H9 (cell line): ENCODE measurements at regions not wholly inside any gene's neighbourhood (a gene's known extent, or its start where the extent isn't known, plus 50 kb on each side); places are given as distances from the start of the nearest gene placed in this dataset.

Source experiments
- DNase-seq: peaks from one replicate; pipeline ENCODE4 v3.0.0-alpha.2; 2017
- H2AFZ ChIP-seq: one replicate; pipeline ENCODE4 v1.6.1; 2013; ENCODE audit warnings: mild to moderate bottlenecking, low read length, control low read depth, moderate library complexity
- H2AK5ac ChIP-seq: 2 replicates; pipeline ENCODE4 v1.6.1; 2013; ENCODE audit warnings: low read length, control low read depth, mixed read lengths; ENCODE audit not compliant: insufficient read length
- H2BK120ac ChIP-seq: one replicate; pipeline ENCODE4 v1.6.1; 2013; ENCODE audit warnings: low read depth, mild to moderate bottlenecking, low read length, control low read depth, inconsistent platforms; ENCODE audit not compliant: poor library complexity, severe bottlenecking
- H2BK12ac ChIP-seq: 2 replicates; pipeline ENCODE4 v1.6.1; 2013; ENCODE audit warnings: low read length, control low read depth, mixed read lengths, low read depth; ENCODE audit not compliant: insufficient read length
- H2BK15ac ChIP-seq: 2 replicates; pipeline ENCODE4 v1.6.1; 2013; ENCODE audit warnings: low read depth, low read length, control low read depth
- H2BK20ac ChIP-seq: one replicate; pipeline ENCODE4 v1.6.1; 2013; ENCODE audit warnings: low read depth, mild to moderate bottlenecking, low read length, control low read depth, inconsistent platforms; ENCODE audit not compliant: poor library complexity, severe bottlenecking
- H2BK5ac ChIP-seq: 2 replicates; pipeline ENCODE4 v1.6.1; 2013; ENCODE audit warnings: low read length, control low read depth, mixed read lengths; ENCODE audit not compliant: insufficient read length
- H3K14ac ChIP-seq: 2 replicates; pipeline ENCODE4 v1.6.1; 2013; ENCODE audit warnings: low read length, control low read depth; ENCODE audit not compliant: insufficient read depth
- H3K18ac ChIP-seq: 2 replicates; pipeline ENCODE4 v1.6.1; 2013; ENCODE audit warnings: low read depth, mild to moderate bottlenecking, mixed read lengths, low read length, control low read depth; ENCODE audit not compliant: insufficient read length
- H3K23ac ChIP-seq: 2 replicates; pipeline ENCODE4 v1.6.1; 2013; ENCODE audit warnings: low read length, control low read depth, mixed read lengths, low read depth; ENCODE audit not compliant: insufficient read length
- H3K23me2 ChIP-seq: 2 replicates; pipeline ENCODE4 v1.6.1; 2013; ENCODE audit warnings: low read depth, mild to moderate bottlenecking, mixed read lengths, low read length, control low read depth; ENCODE audit not compliant: insufficient read length, poor library complexity, severe bottlenecking
- H3K27ac ChIP-seq: 2 replicates; pipeline ENCODE4 v1.5.1; 2013; ENCODE audit warnings: low read length, control low read depth, mixed read lengths, low read depth; ENCODE audit not compliant: insufficient read length
- H3K27me3 ChIP-seq: 2 replicates; pipeline ENCODE4 v1.6.1; 2013; ENCODE audit warnings: low read length, control low read depth, inconsistent platforms; ENCODE audit not compliant: insufficient read depth
- H3K4ac ChIP-seq: 2 replicates; pipeline ENCODE4 v1.6.1; 2013; ENCODE audit warnings: low read depth, mild to moderate bottlenecking, control low read depth, inconsistent platforms, low read length, moderate library complexity
- H3K4me1 ChIP-seq: 2 replicates; pipeline ENCODE4 v1.6.1; 2013; ENCODE audit warnings: low read length, control low read depth, inconsistent platforms; ENCODE audit not compliant: insufficient read depth
- H3K4me2 ChIP-seq: 2 replicates; pipeline ENCODE4 v1.6.1; 2013; ENCODE audit warnings: low read length, control low read depth, mixed read lengths; ENCODE audit not compliant: insufficient read length, insufficient read depth
- H3K56ac ChIP-seq: 2 replicates; pipeline ENCODE4 v1.6.1; 2013; ENCODE audit warnings: low read depth, mild to moderate bottlenecking, mixed read lengths, low read length, control low read depth; ENCODE audit not compliant: insufficient read length
- H3K79me1 ChIP-seq: 2 replicates; pipeline ENCODE4 v1.6.1; 2013; ENCODE audit warnings: low read depth, mild to moderate bottlenecking, moderate library complexity, low read length, control low read depth, inconsistent platforms; ENCODE audit not compliant: insufficient read depth, poor library complexity, severe bottlenecking
- H3K79me2 ChIP-seq: 2 replicates; pipeline ENCODE4 v1.6.1; 2013; ENCODE audit warnings: low read length, control low read depth, inconsistent platforms; ENCODE audit not compliant: insufficient read depth
- H3K9ac ChIP-seq: 2 replicates; pipeline ENCODE4 v1.6.1; 2013; ENCODE audit warnings: low read length, control low read depth, mixed read lengths; ENCODE audit not compliant: insufficient read length; ENCODE audit errors: extremely low read depth
- H3K9me3 ChIP-seq: one replicate; pipeline ENCODE4 v1.6.1; 2013; ENCODE audit warnings: low read depth, low read length, inconsistent platforms; ENCODE audit not compliant: control insufficient read depth
- H3T11ph ChIP-seq: one replicate; pipeline ENCODE4 v1.6.1; 2013; ENCODE audit warnings: mild to moderate bottlenecking, low read length, control low read depth, inconsistent platforms
- H4K20me1 ChIP-seq: one replicate; pipeline ENCODE4 v1.6.1; 2013; ENCODE audit not compliant: control insufficient read depth, insufficient read length, insufficient read depth
- H4K5ac ChIP-seq: 2 replicates; pipeline ENCODE4 v1.6.1; 2013; ENCODE audit warnings: low read depth, mild to moderate bottlenecking, mixed read lengths, low read length, control low read depth; ENCODE audit not compliant: insufficient read length
- H4K8ac ChIP-seq: replicated peaks from 2 replicates; pipeline ENCODE4 v1.6.1; 2013; ENCODE audit warnings: low read length, control low read depth, mixed read lengths, low read depth; ENCODE audit not compliant: insufficient read length
- H4K91ac ChIP-seq: 2 replicates; pipeline ENCODE4 v1.6.1; 2013; ENCODE audit warnings: low read depth, mild to moderate bottlenecking, moderate library complexity, mixed read lengths, low read length, control low read depth; ENCODE audit not compliant: insufficient read length
- H3K27ac Mint-ChIP-seq, 3 experiments: 2 replicates in 2 of 3; 3 replicates in 1 of 3; pipeline ENCODE4 v1.8.0; 2020 to 2021; ENCODE audit warnings: mixed read lengths in 3 of 3, mild to moderate bottlenecking in 1 of 3, moderate library complexity in 1 of 3
- H3K27me3 Mint-ChIP-seq: 2 replicates; pipeline ENCODE4 v1.8.0; 2021; ENCODE audit warnings: low read depth, mild to moderate bottlenecking, moderate library complexity, mixed read lengths
- H3K36me3 Mint-ChIP-seq, 3 experiments: 2 replicates in 2 of 3; 3 replicates in 1 of 3; pipeline ENCODE4 v1.8.0; 2020 to 2021; ENCODE audit warnings: low read depth in 3 of 3, mixed read lengths in 3 of 3; ENCODE audit not compliant: insufficient read depth in 1 of 3
- H3K4me1 Mint-ChIP-seq, 2 experiments: 2 replicates each; pipeline ENCODE4 v1.8.0; 2020; ENCODE audit warnings: mixed read lengths in 2 of 2
- H3K4me3 Mint-ChIP-seq, 2 experiments: 2 replicates in 1 of 2; 3 replicates in 1 of 2; pipeline ENCODE4 v1.8.0; 2020 to 2021; ENCODE audit warnings: mild to moderate bottlenecking in 2 of 2, mixed read lengths in 2 of 2, moderate library complexity in 1 of 2
- H3K9me3 Mint-ChIP-seq, 2 experiments: 2 replicates in 1 of 2; 3 replicates in 1 of 2; pipeline ENCODE4 v1.8.0; 2020; ENCODE audit warnings: mild to moderate bottlenecking in 2 of 2, mixed read lengths in 2 of 2, moderate library complexity in 1 of 2
- CTCF ChIP-seq: fragments of 200-600 bp; sonication (generic); conservative IDR thresholded peaks from 3 replicates; pipeline ENCODE4 v1.8.0; 2021; ENCODE audit warnings: antibody characterized with exemption, mild to moderate bottlenecking
- whole genome bisulfite sequencing: extraction: QIAGEN DNeasy Blood & Tissue Kit; methylation state at CpG from one replicate; pipeline ENCODE4 v1.1.7; 2013; ENCODE audit warnings: missing lambda C conversion rate, low lambda C conversion rate, mixed read lengths; ENCODE audit not compliant: insufficient read length; ENCODE audit errors: extremely low coverage; 5-methylcytosine and 5-hydroxymethylcytosine counted together

GRCh38 chr3:5357089-5357488, 169.6 kb downstream of the EDEM1 start:
- no peak overlapping the region for H2BK20ac ChIP-seq
- H2AFZ ChIP-seq, result no peak overlapping the region
- TF ChIP-seq CTCF, result no peak
- H3K18ac ChIP-seq, result no peak overlapping the region
- H2BK120ac ChIP-seq, result no peak overlapping the region
- no peak overlapping the region for H3K4me2 ChIP-seq
- no peaks in the 10 kb centered on the region for H3K4me1 ChIP-seq
- H3K9ac ChIP-seq, result no peak overlapping the region
- Mint-ChIP-seq H3K4me1 (no peaks in the 10 kb centered on the region), H3K27ac (no peak overlapping the region), H3K9me3 (peaks cover 3 to 6% of the 10 kb centered on the region in 2 experiments), H3K4me3 (no peak overlapping the region), H3K27me3 (no peaks in the 10 kb centered on the region), H3K36me3 (0 out of 7 replicates have a peak, but pooled peaks cover 0 to 4% (median 0%) of the 10 kb centered on the region in 3 experiments)
- no peak overlapping the region for H3K23ac ChIP-seq
- H4K5ac ChIP-seq, result no peak overlapping the region
- WGBS, result no CpG with 5 or more reads among the region's 1 CpG
- no peaks in the 10 kb centered on the region; the same call in 1 of the 2 replicates for H3K27me3 ChIP-seq
- H2BK12ac ChIP-seq, result no peak overlapping the region
- H3K79me1 ChIP-seq, result no peaks in the 10 kb centered on the region
- DNase-seq, result no peak
- H2AK5ac ChIP-seq, result no peak overlapping the region
- no peak overlapping the region for H3T11ph ChIP-seq
- H3K79me2 ChIP-seq, result no peaks in the 10 kb centered on the region
- H3K9me3 ChIP-seq, result no peaks in the 10 kb centered on the region
- H3K56ac ChIP-seq, result no peak overlapping the region
- H4K8ac ChIP-seq, result no peak overlapping the region
- no peak overlapping the region for H2BK5ac ChIP-seq
- H3K23me2 ChIP-seq, result no peaks in the 10 kb centered on the region
- no peak overlapping the region for H2BK15ac ChIP-seq
- no peak overlapping the region for H4K91ac ChIP-seq
- no peaks in the 10 kb centered on the region for H4K20me1 ChIP-seq
- H3K4ac ChIP-seq, result no peak overlapping the region
- H3K27ac ChIP-seq, result no peak overlapping the region
- no peak overlapping the region for H3K14ac ChIP-seq
